HEK293T (cell line): ENCODE measurements at regions not wholly inside any gene's neighbourhood (a gene's known extent, or its start where the extent isn't known, plus 50 kb on each side); places are given as distances from the start of the nearest gene placed in this dataset.

Source experiments
- CTCF ChIA-PET: fragments of 350-600 bp; formaldehyde crosslinking; extraction: SDS; loops from one replicate; lab custom pipeline; 2021; ENCODE audit warnings: antibody characterized with exemption, inconsistent platforms; lab: Yijun Ruan, JAX
- POLR2A ChIA-PET: fragments of 350-600 bp; formaldehyde crosslinking; extraction: SDS; loops from one replicate; lab custom pipeline; 2020; ENCODE audit warnings: antibody characterized with exemption, inconsistent platforms; lab: Yijun Ruan, JAX
- DNase-seq: peaks from one replicate; pipeline ENCODE4 v3.0.0; 2012; ENCODE audit warnings: mixed read lengths; ENCODE audit errors: extremely low spot score
- ARNT ChIP-seq: fragments of 450-650 bp; IDR thresholded peaks from 2 replicates; pipeline ENCODE4 v1.6.1; 2017; ENCODE audit warnings: mild to moderate bottlenecking
- BHLHE40 ChIP-seq: fragments of 450-650 bp; IDR thresholded peaks from 2 replicates; pipeline ENCODE4 v1.6.1; 2016; ENCODE audit warnings: mild to moderate bottlenecking, moderate library complexity, borderline replicate concordance
- CTBP1 ChIP-seq: fragments of 450-650 bp; IDR thresholded peaks from 2 replicates; pipeline ENCODE4 v1.6.1; 2016; ENCODE audit warnings: borderline replicate concordance
- ELF4 ChIP-seq: fragments of 450-650 bp; IDR thresholded peaks from 2 replicates; pipeline ENCODE4 v1.6.1; 2017; ENCODE audit warnings: antibody characterized with exemption
- FOXA1 ChIP-seq: fragments of 450-650 bp; IDR thresholded peaks from 2 replicates; pipeline ENCODE4 v1.6.1; 2016; ENCODE audit warnings: mild to moderate bottlenecking
- FOXK2 ChIP-seq: fragments of 450-650 bp; IDR thresholded peaks from 2 replicates; pipeline ENCODE4 v1.6.1; 2016; ENCODE audit warnings: mild to moderate bottlenecking
- FOXM1 ChIP-seq: fragments of 450-650 bp; IDR thresholded peaks from 2 replicates; pipeline ENCODE4 v1.6.1; 2017; ENCODE audit warnings: mild to moderate bottlenecking, borderline replicate concordance
- HDGF ChIP-seq: fragments of 450-650 bp; IDR thresholded peaks from 2 replicates; pipeline ENCODE4 v1.6.1; 2017; ENCODE audit warnings: antibody characterized with exemption, borderline replicate concordance
- L3MBTL2 ChIP-seq: fragments of 450-650 bp; conservative IDR thresholded peaks from 2 replicates; pipeline ENCODE4 v1.6.1; 2016; ENCODE audit warnings: mild to moderate bottlenecking
- LEF1 ChIP-seq: fragments of 450-650 bp; IDR thresholded peaks from 2 replicates; pipeline ENCODE4 v1.6.1; 2017; ENCODE audit warnings: mild to moderate bottlenecking, borderline replicate concordance
- NFRKB ChIP-seq: fragments of 450-650 bp; IDR thresholded peaks from 2 replicates; pipeline ENCODE4 v1.6.1; 2016; ENCODE audit warnings: mild to moderate bottlenecking, moderate library complexity
- SP1 ChIP-seq: fragments of 450-650 bp; IDR thresholded peaks from 2 replicates; pipeline ENCODE4 v1.6.1; 2017
- SUZ12 ChIP-seq: fragments of 450-650 bp; IDR thresholded peaks from 2 replicates; pipeline ENCODE4 v1.6.1; 2016; ENCODE audit warnings: mild to moderate bottlenecking
- TARDBP ChIP-seq: fragments of 450-650 bp; IDR thresholded peaks from 2 replicates; pipeline ENCODE4 v1.6.1; 2016
- ZNF384 ChIP-seq: fragments of 450-650 bp; IDR thresholded peaks from 2 replicates; pipeline ENCODE4 v1.6.1; 2016
- TF ChIP-seq, protein P1 (sequence below): fragments of 450-650 bp; IDR thresholded peaks from 2 replicates; pipeline ENCODE4 v1.6.1; 2016

DNA sequence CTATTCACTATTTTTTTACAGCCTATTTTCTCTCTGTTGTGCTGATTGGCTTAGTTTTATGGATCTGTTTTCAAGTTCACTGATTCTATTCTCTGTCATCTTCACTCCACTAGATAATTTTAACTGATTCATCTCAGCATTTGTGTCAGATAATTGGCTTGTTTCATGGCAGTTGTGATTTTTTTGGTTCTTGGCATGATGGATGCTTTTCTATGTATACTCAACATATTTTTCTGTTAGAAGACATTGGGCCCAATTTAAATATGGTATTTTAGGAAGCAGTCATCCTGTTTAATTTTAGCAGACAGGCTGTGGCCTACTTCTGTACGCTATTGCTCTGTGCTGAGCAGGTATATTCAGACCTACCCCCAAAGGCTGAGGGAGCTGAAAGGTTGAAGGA is 1865.3 kb upstream of the ACO1 start:
- no peak for DNase-seq
- CTCF ChIA-PET = no interaction called here
- TF ChIP-seq LEF1 = no peak
- TF ChIP-seq NFRKB = no peak
- TF ChIP-seq, protein P1, sequence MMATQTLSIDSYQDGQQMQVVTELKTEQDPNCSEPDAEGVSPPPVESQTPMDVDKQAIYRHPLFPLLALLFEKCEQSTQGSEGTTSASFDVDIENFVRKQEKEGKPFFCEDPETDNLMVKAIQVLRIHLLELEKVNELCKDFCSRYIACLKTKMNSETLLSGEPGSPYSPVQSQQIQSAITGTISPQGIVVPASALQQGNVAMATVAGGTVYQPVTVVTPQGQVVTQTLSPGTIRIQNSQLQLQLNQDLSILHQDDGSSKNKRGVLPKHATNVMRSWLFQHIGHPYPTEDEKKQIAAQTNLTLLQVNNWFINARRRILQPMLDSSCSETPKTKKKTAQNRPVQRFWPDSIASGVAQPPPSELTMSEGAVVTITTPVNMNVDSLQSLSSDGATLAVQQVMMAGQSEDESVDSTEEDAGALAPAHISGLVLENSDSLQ = no peak
- no peak for TF ChIP-seq SUZ12
- TF ChIP-seq L3MBTL2 = no peak
- no peak for TF ChIP-seq BHLHE40
- TF ChIP-seq SP1 = no peak
- no peak for TF ChIP-seq ELF4
- no peak for TF ChIP-seq FOXK2
- TF ChIP-seq CTBP1 = no peak
- TF ChIP-seq FOXM1 = no peak
- TF ChIP-seq TARDBP = no peak
- no peak for TF ChIP-seq ZNF384
- TF ChIP-seq ARNT = no peak
- POLR2A ChIA-PET = no interaction called here

DNA sequence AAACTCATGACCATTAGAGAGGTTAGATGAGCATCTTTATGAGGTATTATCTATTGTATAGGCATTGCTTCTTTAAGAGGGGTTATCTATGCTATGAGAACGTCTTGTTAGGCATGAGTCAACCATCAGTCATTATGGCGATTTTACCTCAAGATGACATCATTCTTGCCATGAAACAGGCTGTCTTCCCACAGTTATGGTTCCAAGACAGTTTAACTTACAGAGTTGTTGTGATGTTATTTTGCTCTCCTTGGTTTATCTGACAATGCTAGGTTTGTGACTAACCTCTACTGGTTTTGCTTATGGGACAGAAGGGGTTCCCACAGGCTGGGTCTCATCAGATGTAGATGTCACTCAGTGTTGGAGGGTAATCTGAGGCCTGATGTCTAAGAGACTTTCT is 1864.7 kb upstream of the ACO1 start:
- no peak for DNase-seq
- ChIA-PET CTCF (interaction anchor here (0.6 kb wide), 1 partner anchor 101 kb away, joined by 3 read pairs; no protein-coding TSS in a partner anchor), POLR2A (no interaction called here)
- TF ChIP-seq TARDBP = no peak
- TF ChIP-seq ZNF384 = no peak
- no peak for TF ChIP-seq FOXM1
- TF ChIP-seq FOXA1 = no peak
- TF ChIP-seq CTBP1 = no peak
- TF ChIP-seq BHLHE40 = no peak
- no peak for TF ChIP-seq NFRKB
- TF ChIP-seq ELF4 = no peak
- TF ChIP-seq FOXK2 = no peak
- TF ChIP-seq, protein P1 = no peak
- no peak for TF ChIP-seq HDGF
- no peak for TF ChIP-seq SUZ12
- no peak for TF ChIP-seq SP1
- TF ChIP-seq ARNT = no peak
- no peak for TF ChIP-seq LEF1
- no peak for TF ChIP-seq L3MBTL2

DNA sequence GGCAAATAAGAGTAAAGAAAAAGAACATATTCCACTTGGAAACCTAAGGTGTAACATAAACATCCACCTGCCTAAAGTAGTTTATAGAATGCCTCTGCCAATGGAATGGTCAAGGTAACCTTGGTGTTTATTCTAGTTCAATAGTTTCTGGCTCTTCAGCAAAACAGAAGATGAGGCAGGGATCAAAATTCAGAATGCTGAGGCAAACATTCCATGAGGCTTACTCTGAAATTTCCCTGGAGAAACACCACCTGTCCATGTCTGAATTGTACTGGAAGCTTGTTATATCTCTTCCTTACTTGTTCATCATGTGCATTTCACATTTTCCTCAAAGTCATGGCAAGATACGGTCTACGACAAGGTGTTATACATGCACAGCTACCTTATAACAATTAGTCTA is 1862.4 kb upstream of the ACO1 start:
- DNase-seq = no peak
- CTCF ChIA-PET = no interaction called here
- TF ChIP-seq ZNF384 (no peak), FOXA1 (no peak), FOXK2 (no peak), CTBP1 (no peak), ELF4 (no peak), HDGF (no peak), TARDBP (no peak), ARNT (no peak), L3MBTL2 (no peak), NFRKB (no peak), SP1 (no peak), FOXM1 (no peak), BHLHE40 (no peak), LEF1 (no peak), SUZ12 (no peak)
- TF ChIP-seq, protein P1 = no peak
- POLR2A ChIA-PET = no interaction called here

DNA sequence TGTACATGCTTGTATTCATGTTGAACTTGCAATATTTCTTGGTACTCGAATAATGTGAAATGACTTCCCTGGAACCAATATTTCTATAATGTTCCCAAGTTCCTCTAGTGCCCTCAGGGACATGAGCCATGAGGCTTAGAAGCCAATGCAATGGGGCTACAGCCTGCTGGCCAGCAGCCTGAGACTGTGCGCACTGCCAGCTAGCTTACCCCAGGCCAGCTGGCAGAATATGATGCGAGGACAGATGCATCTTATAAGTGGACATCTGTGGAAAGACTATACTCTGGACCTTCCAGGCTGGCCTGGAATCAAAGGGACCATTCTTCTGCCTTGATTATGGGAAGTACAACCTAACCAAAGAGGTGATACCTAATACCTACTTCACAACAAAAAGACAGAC is 1862.0 kb upstream of the ACO1 start:
- TF ChIP-seq CTBP1 (no peak), ZNF384 (no peak), SP1 (no peak), FOXK2 (no peak), FOXA1 (no peak), LEF1 (no peak), HDGF (no peak), FOXM1 (no peak), SUZ12 (no peak), ELF4 (no peak), BHLHE40 (no peak), L3MBTL2 (no peak), NFRKB (no peak), TARDBP (no peak), ARNT (no peak)
- TF ChIP-seq, protein P1 = no peak
- DNase-seq = no peak
- ChIA-PET POLR2A (no interaction called here), CTCF (no interaction called here)

DNA sequence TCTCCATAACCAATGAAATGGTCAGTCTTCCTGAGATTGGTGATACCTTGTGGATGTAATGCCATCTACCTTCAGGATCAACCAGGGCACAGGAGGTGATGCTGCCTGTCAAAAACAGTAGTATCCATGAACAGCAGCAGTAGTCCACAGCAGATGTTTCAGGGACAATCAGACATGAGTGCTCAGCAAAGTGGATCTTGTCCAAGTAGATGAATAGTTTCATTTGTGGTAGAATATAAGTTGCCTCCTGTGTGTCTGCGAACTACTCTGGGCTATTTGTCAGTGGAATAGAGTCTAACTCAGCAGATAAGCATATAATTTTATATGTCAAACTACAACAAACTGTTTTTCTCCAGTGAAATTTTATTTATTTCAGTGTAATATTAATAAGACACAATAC is 1860.1 kb upstream of the ACO1 start:
- no peak for DNase-seq
- ChIA-PET POLR2A (no interaction called here), CTCF (no interaction called here)
- TF ChIP-seq ZNF384 (no peak), HDGF (no peak)

DNA sequence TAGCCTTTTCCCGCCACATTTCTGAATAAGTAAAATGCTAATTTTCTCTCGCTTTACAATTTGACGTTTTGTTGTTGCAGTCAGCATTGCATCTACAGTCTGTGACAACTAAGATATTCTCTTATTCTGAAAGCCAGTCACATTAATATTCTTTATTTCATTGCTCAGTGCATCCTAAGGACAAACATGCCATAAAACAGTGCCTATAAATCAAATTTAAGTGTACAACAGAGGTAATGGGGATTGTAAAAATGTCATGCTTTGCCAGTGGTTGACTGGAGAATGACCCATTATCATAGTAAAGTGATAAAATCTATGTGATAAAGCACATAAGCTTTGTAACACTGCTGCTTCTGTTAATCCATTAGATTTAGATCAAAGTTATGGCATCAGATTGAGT is 1850.0 kb upstream of the ACO1 start:
- DNase-seq = no peak
- no peak for TF ChIP-seq HDGF
- no peak for TF ChIP-seq ARNT
- TF ChIP-seq ZNF384 = no peak
- TF ChIP-seq, protein P1 = peak; percentile 68
- TF ChIP-seq SP1 = no peak
- ChIA-PET CTCF (no interaction called here), POLR2A (no interaction called here)
